DND-41 (cell line): ENCODE measurements at regions not wholly inside any gene's neighbourhood (a gene's known extent, or its start where the extent isn't known, plus 50 kb on each side); places are given as distances from the start of the nearest gene placed in this dataset.

Experiments
- ATAC-seq: fragments of 200-7000 bp; cut with Tn5 transposase; 3 replicates; pipeline ENCODE4 v1.9.1; 2021; ENCODE audit warnings: low read depth; ENCODE audit not compliant: insufficient read depth
- DNase-seq: peaks from one replicate; pipeline ENCODE4 v3.0.0-alpha.2; 2020
- H2AFZ ChIP-seq: 2 replicates; pipeline ENCODE4 v1.6.0; 2012; ENCODE audit warnings: low read depth, low read length
- H3K27ac ChIP-seq: 2 replicates; pipeline ENCODE4 v1.5.1; 2012; ENCODE audit warnings: low read length, inconsistent platforms
- H3K27me3 ChIP-seq: fragments of 200-600 bp; sonication (generic); 2 replicates; pipeline ENCODE4 v1.6.0; 2012; ENCODE audit warnings: low read length, mild to moderate bottlenecking, inconsistent platforms; ENCODE audit not compliant: insufficient read depth, poor library complexity
- H3K36me3 ChIP-seq: 2 replicates; pipeline ENCODE4 v1.5.1; 2012; ENCODE audit warnings: low read length, inconsistent platforms; ENCODE audit not compliant: insufficient read depth
- H3K4me1 ChIP-seq: 2 replicates; pipeline ENCODE4 v1.5.1; 2012; ENCODE audit warnings: mild to moderate bottlenecking, low read length; ENCODE audit not compliant: insufficient read depth
- H3K4me2 ChIP-seq: 2 replicates; pipeline ENCODE4 v1.6.0; 2012; ENCODE audit warnings: mild to moderate bottlenecking, moderate library complexity, low read length, inconsistent platforms; ENCODE audit not compliant: insufficient read depth
- H3K4me3 ChIP-seq, 2 experiments: fragments of 200-600 bp in 1 of 2; shearing (Covaris generic) in 1 of 2; 2 replicates each; pipeline ENCODE4 v1.5.1; 2012 to 2016; ENCODE audit warnings: inconsistent platforms in 2 of 2, low read length in 2 of 2, mild to moderate bottlenecking in 2 of 2, low read depth in 1 of 2, moderate library complexity in 1 of 2
- H3K79me2 ChIP-seq: 2 replicates; pipeline ENCODE4 v1.6.0; 2012; ENCODE audit warnings: low read length, inconsistent platforms; ENCODE audit not compliant: insufficient read depth
- H3K9ac ChIP-seq: 2 replicates; pipeline ENCODE4 v1.6.0; 2012; ENCODE audit warnings: low read depth, mild to moderate bottlenecking, inconsistent platforms, low read length, moderate library complexity
- H3K9me3 ChIP-seq: 2 replicates; pipeline ENCODE4 v1.5.1; 2012; ENCODE audit warnings: low read length, moderate library complexity, mild to moderate bottlenecking, inconsistent platforms; ENCODE audit not compliant: insufficient read depth, severe bottlenecking
- H4K20me1 ChIP-seq: 2 replicates; pipeline ENCODE4 v1.6.0; 2012; ENCODE audit warnings: low read length; ENCODE audit not compliant: insufficient read depth
- EZH2 ChIP-seq: IDR thresholded peaks from 3 replicates; pipeline ENCODE4 v1.6.1; 2012; ENCODE audit warnings: borderline replicate concordance, low read depth, mild to moderate bottlenecking, moderate library complexity, low read length, inconsistent platforms; ENCODE audit not compliant: severe bottlenecking
- TF ChIP-seq, protein P1 (sequence below): IDR thresholded peaks from 2 replicates; pipeline ENCODE4 v1.5.1; 2012; ENCODE audit warnings: borderline replicate concordance, low read length, moderate library complexity, mild to moderate bottlenecking; ENCODE audit not compliant: poor library complexity, severe bottlenecking; ENCODE audit errors: extremely low read depth

DNA sequence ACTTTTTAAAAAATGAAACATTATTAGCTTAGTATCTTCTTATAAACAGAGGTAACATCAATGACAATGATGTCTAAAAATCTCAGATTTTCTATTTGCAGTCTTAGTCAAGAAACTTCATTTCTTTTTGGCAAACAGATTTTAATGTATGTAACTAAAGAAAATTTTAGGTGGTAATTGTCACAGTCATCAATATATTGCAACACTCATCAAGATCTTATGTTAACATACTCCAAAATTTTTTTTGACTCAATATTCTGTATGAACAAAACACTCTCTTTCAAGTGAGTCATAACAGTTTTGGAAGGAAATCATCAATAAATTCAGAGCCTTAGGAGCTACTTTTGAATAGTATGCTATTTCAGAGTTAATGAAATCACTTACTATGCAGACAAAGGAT lies 1507.6 kb downstream of the SLITRK1 start:
- no peaks in the 10 kb centered on the region for H3K9me3 ChIP-seq
- ATAC-seq (no peak), DNase-seq (no peak)
- H3K36me3 ChIP-seq, result no peaks in the 10 kb centered on the region
- no peak overlapping the region for H2AFZ ChIP-seq
- no peaks in the 10 kb centered on the region for H3K27me3 ChIP-seq
- no peak overlapping the region for H3K4me3 ChIP-seq
- no peak overlapping the region for H3K4me2 ChIP-seq
- no peaks in the 10 kb centered on the region for H4K20me1 ChIP-seq
- no peaks in the 10 kb centered on the region for H3K79me2 ChIP-seq
- H3K4me1 ChIP-seq, result no peaks in the 10 kb centered on the region
- H3K27ac ChIP-seq, result no peak overlapping the region
- TF ChIP-seq EZH2, result no peak
- TF ChIP-seq, protein P1, sequence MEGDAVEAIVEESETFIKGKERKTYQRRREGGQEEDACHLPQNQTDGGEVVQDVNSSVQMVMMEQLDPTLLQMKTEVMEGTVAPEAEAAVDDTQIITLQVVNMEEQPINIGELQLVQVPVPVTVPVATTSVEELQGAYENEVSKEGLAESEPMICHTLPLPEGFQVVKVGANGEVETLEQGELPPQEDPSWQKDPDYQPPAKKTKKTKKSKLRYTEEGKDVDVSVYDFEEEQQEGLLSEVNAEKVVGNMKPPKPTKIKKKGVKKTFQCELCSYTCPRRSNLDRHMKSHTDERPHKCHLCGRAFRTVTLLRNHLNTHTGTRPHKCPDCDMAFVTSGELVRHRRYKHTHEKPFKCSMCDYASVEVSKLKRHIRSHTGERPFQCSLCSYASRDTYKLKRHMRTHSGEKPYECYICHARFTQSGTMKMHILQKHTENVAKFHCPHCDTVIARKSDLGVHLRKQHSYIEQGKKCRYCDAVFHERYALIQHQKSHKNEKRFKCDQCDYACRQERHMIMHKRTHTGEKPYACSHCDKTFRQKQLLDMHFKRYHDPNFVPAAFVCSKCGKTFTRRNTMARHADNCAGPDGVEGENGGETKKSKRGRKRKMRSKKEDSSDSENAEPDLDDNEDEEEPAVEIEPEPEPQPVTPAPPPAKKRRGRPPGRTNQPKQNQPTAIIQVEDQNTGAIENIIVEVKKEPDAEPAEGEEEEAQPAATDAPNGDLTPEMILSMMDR, result no peak
- H3K9ac ChIP-seq, result no peak overlapping the region

DNA sequence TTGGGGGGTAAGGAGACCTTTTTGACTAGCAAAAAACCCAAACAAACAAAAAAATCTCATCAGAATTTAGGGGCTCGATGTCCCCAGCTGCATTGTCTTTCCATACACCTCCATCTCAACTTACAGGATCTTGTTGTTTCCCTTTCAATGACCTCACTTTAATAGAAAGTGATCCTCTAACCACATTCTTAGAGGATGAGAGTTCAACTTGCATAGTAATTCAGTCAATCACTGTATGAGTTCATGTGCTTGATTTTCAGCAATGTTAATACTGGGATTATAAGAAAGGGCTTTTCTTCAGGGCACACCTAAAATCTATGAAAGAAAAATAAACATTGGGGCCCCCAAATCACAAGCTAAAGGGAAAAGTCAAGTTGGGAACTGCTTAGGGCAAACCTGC lies 1512.0 kb downstream of the SLITRK1 start:
- Histone ChIP-seq H3K27ac (no peak overlapping the region), H3K79me2 (no peaks in the 10 kb centered on the region), H3K36me3 (no peaks in the 10 kb centered on the region), H2AFZ (no peak overlapping the region), H4K20me1 (no peaks in the 10 kb centered on the region), H3K9me3 (no peaks in the 10 kb centered on the region), H3K4me2 (no peak overlapping the region), H3K4me3 (no peak overlapping the region), H3K9ac (no peak overlapping the region), H3K4me1 (no peaks in the 10 kb centered on the region), H3K27me3 (no peaks in the 10 kb centered on the region)
- ATAC-seq (no peak), DNase-seq (no peak)
- no peak for TF ChIP-seq EZH2
- TF ChIP-seq, protein P1, result no peak

DNA sequence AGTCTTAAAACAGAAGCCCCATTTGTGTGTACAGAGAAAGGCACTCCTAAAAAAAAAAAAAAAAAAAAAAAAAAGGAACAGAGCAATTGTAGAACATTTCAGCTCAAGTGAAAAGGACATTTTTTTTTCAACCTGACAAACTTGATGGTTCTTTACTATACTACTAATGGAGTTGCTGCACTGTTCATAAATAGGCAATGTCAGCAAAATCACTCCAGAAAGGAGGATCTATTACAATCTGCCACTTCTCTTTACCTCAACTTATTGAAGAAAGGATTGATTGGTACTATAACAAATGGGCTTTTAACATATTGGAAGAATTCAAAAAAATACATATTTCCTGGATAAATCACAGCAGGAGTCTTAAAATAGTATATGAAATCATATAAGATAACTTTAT lies 1517.7 kb downstream of the SLITRK1 start:
- DNase-seq (no peak), ATAC-seq (no peak)
- TF ChIP-seq, protein P1, result no peak
- TF ChIP-seq EZH2, result no peak
- Histone ChIP-seq H3K9ac (no peak overlapping the region), H4K20me1 (no peaks in the 10 kb centered on the region), H3K79me2 (no peaks in the 10 kb centered on the region), H3K27me3 (no peaks in the 10 kb centered on the region), H3K4me2 (no peak overlapping the region), H2AFZ (no peak overlapping the region), H3K4me1 (no peaks in the 10 kb centered on the region), H3K9me3 (no peaks in the 10 kb centered on the region), H3K4me3 (no peak overlapping the region), H3K27ac (no peak overlapping the region), H3K36me3 (no peaks in the 10 kb centered on the region)

DNA sequence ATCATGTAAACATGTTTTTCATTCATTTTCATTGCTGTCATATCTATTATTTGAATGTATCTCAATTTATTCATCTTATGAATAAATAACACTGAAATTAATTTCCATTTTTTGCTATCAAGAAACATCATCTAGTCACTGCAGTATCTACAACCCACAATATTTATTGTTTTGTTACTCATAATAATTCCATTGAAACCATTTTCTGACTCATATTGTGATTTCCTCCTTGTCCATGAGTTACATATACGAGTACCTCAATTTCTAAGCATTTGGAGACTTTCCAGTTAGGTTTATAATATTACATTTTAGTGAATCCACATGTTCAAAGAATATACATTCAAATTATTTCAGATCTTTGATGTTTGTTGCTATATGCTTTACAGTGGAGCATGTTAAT lies 1524.0 kb downstream of the SLITRK1 start:
- no peak for ATAC-seq
- H2AFZ ChIP-seq, result no peak overlapping the region
- no peaks in the 10 kb centered on the region for H3K36me3 ChIP-seq
- TF ChIP-seq, protein P1, result no peak
- TF ChIP-seq EZH2, result no peak
- no peaks in the 10 kb centered on the region for H3K79me2 ChIP-seq
- no peak overlapping the region for H3K4me3 ChIP-seq
- H3K4me1 ChIP-seq, result no peaks in the 10 kb centered on the region
- H3K27ac ChIP-seq, result no peak overlapping the region
- H3K9me3 ChIP-seq, result no peaks in the 10 kb centered on the region
- no peaks in the 10 kb centered on the region for H3K27me3 ChIP-seq
- H3K4me2 ChIP-seq, result no peak overlapping the region
- no peaks in the 10 kb centered on the region for H4K20me1 ChIP-seq
- H3K9ac ChIP-seq, result no peak overlapping the region
- DNase-seq, result no peak
